Testis (tissue), 2 donors: ENCODE measurements at regions not wholly inside any gene's neighbourhood (a gene's known extent, or its start where the extent isn't known, plus 50 kb on each side); places are given as distances from the start of the nearest gene placed in this dataset.

Experiments
- DNase-seq: peaks from one replicate; pipeline ENCODE4 v3.0.0-alpha.2; 2019
- H3K27ac ChIP-seq, 2 donors: fragments of 200-600 bp; sonication (generic); one replicate each; pipeline ENCODE4 v1.5.1; 2019
- H3K27me3 ChIP-seq: fragments of 200-600 bp; sonication (generic); one replicate; pipeline ENCODE4 v1.5.1; 2019
- H3K36me3 ChIP-seq: fragments of 200-600 bp; sonication (generic); one replicate; pipeline ENCODE4 v1.5.1; 2017; ENCODE audit warnings: low read depth; ENCODE audit errors: missing control alignments
- H3K4me1 ChIP-seq: fragments of 200-600 bp; sonication (generic); one replicate; pipeline ENCODE4 v1.5.1; 2019
- H3K4me3 ChIP-seq, 2 donors: fragments of 200-600 bp; sonication (generic); one replicate each; pipeline ENCODE4 v1.5.1; 2017 to 2019
- H3K9me3 ChIP-seq: fragments of 200-600 bp; sonication (generic); one replicate; pipeline ENCODE4 v1.5.1; 2017
- POLR2A ChIP-seq: fragments of 450-650 bp; IDR thresholded peaks from one replicate; pipeline ENCODE4 v1.6.1; 2017; ENCODE audit warnings: antibody characterized with exemption, mild to moderate bottlenecking, moderate library complexity
- WGBS, 2 donors: methylation state at CpG; one replicate each; pipeline ENCODE4 v1.1.5; 2018; 5-methylcytosine and 5-hydroxymethylcytosine counted together
- intact Hi-C: fragments of 100-400 bp; cut with DNase I; formaldehyde crosslinking; loops from one replicate; pipeline ENCODE4 v1.15.1; 2023; ENCODE audit warnings: low total_unique reads
- TF ChIP-seq, protein P1 (sequence below), 3 experiments: fragments of 450-650 bp in 2 of 3; fragments of 200-600 bp in 1 of 3; sonication (generic) in 1 of 3; IDR thresholded peaks; one replicate each; pipeline ENCODE4 v1.5.1; 2016 to 2019; ENCODE audit warnings: antibody characterized with exemption in 3 of 3, mild to moderate bottlenecking in 2 of 3, moderate library complexity in 1 of 3

DNA sequence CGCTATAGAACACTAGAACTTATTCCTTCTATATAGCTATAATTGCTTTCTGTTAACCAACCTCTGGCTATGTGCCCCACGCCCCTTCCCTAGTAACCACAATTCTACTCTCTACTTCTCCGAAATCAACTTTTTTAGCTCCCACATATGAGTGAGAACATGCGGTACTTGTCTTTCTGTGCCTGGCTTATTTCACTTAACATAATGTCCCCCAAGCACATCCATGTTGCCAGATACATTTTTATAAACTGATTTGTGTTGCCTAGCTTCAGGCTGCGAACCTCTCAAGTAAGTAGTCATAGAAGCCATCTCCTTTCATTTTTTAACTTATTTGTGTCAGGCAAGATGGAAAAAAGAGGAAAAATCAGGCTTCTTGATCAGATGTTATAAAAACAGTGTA lies 249.5 kb downstream of the TMEM167A start:
- WGBS, 2 donors = 63 to 69% methylated on average over 5 of the region's 5 CpGs
- TF ChIP-seq, protein P1, sequence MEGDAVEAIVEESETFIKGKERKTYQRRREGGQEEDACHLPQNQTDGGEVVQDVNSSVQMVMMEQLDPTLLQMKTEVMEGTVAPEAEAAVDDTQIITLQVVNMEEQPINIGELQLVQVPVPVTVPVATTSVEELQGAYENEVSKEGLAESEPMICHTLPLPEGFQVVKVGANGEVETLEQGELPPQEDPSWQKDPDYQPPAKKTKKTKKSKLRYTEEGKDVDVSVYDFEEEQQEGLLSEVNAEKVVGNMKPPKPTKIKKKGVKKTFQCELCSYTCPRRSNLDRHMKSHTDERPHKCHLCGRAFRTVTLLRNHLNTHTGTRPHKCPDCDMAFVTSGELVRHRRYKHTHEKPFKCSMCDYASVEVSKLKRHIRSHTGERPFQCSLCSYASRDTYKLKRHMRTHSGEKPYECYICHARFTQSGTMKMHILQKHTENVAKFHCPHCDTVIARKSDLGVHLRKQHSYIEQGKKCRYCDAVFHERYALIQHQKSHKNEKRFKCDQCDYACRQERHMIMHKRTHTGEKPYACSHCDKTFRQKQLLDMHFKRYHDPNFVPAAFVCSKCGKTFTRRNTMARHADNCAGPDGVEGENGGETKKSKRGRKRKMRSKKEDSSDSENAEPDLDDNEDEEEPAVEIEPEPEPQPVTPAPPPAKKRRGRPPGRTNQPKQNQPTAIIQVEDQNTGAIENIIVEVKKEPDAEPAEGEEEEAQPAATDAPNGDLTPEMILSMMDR (IDR thresholded peaks at IDR 0.05) = no peak
- TF ChIP-seq POLR2A = no peak
- Histone ChIP-seq H3K36me3 (no peaks in the 10 kb centered on the region), H3K9me3 (no peaks in the 10 kb centered on the region), H3K27me3 (no peaks in the 10 kb centered on the region), H3K27ac (no peak overlapping the region), H3K4me3 (no peak overlapping the region), H3K4me1 (no peaks in the 10 kb centered on the region)
- intact Hi-C loops = no loop called here
- DNase-seq = no peak

DNA sequence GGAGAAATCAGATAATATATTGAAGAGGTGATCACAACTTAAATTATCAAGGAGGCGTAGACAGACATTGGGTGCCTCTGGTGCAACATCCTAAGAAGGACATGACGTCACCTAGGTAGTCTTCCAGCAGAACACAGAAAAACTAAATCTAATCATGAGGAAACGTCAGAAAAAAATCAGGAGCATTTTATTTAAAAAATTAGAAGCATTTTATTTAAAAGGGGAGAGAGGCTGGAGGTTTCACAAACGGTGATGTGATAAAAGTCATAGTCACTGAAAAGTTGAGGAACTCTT lies 254.6 kb downstream of the TMEM167A start:
- intact Hi-C loops = no loop called here
- no peak overlapping the region for H3K27ac ChIP-seq
- no peaks in the 10 kb centered on the region for H3K36me3 ChIP-seq
- no peaks in the 10 kb centered on the region for H3K9me3 ChIP-seq
- 80 to 89% methylated on average over 4 of the region's 4 CpGs for WGBS, 2 donors
- TF ChIP-seq, protein P1 (IDR thresholded peaks at IDR 0.05) = no peak
- TF ChIP-seq POLR2A = no peak
- DNase-seq = no peak
- H3K27me3 ChIP-seq = no peaks in the 10 kb centered on the region
- no peak overlapping the region for H3K4me3 ChIP-seq
- no peaks in the 10 kb centered on the region for H3K4me1 ChIP-seq

DNA sequence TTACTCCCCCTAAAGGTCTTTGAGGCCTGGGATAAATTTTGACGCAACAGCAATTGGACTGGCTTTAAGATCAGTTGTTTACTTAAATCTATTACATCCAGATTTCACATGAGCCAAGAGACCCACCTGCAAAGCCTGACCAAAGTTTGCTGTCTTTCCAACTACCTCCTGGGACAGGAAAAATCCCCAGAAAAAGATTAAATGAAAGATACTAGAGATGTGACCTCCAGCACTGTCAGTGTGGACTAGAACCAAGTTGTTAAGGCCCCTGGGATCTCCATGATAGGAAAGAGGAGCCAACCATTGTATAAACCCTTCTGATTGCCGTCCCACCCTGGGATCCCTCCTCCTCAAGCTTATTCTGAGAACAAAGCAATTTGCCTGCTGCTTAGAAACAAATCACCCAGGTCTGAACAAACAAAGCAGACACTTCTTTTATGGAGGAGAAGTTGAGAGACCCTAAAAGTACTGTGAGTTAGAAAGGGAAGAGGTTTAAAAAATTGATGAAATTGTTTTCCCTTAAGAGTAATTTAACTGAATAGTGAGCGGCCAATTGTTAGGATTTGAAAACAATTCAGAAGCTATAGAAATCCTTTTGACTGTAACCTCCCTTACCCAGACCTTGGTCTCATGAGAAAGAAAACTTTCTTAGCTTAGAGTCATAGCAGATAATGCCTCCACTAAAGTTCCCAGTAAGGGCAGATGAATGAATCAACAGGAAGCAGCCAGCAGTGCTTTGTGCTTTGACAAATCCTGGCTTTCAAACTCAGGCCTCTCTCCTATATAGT lies 255.2 kb downstream of the TMEM167A start:
- Histone ChIP-seq H3K4me1 (no peaks in the 10 kb centered on the region), H3K4me3 (no peak overlapping the region), H3K27ac (no peak overlapping the region), H3K27me3 (no peaks in the 10 kb centered on the region), H3K36me3 (no peaks in the 10 kb centered on the region), H3K9me3 (no peaks in the 10 kb centered on the region)
- intact Hi-C loops = no loop called here
- no peak for TF ChIP-seq POLR2A
- TF ChIP-seq, protein P1 (IDR thresholded peaks at IDR 0.05) = no peak
- no peak for DNase-seq
- WGBS, 2 donors = 73 to 82% methylated on average over 3 of the region's 3 CpGs

DNA sequence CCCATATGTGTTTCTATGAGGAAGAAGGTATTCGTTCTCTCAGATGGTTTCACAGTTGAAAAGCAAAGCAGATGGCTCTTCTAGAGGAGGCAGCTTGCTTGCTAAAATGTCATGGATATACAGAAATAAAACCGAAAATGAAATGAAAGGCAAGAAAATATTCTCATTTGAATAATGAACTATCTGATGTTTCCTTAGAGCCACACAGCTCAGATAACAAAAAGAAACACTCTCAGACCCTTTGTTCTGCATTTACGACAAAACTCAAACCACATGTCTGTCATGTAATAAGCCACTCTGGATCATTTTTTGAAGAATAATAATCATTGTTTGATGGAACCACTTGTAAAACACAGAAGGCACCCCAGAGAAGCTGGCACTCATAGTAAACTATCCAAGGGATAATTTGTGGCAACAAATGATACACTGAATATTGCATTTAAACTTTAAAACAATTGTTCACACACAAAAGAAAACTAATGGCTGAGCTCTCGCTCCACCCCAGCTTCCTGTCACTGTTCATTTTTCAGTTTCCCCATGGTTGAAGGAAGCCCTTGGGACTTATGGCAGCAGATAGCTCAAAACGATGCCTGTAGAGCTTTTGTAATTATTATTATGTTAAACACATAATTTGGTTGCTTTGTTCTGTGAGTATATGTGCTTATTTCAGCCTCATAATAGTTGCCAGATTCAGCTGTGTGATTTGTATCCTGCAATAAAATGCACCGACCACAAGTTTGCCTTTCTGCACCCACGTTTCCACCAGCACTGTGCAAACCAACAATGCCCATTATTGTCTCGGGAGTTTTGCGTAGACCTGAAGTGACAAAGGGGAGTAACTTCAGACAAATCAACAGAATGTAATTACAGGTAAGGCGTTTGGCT lies 256.0 kb downstream of the TMEM167A start:
- H3K27ac ChIP-seq = no peak overlapping the region
- no peak for DNase-seq
- no peak overlapping the region for H3K4me3 ChIP-seq
- no peaks in the 10 kb centered on the region for H3K36me3 ChIP-seq
- 79 to 81% methylated on average over 10 of the region's 10 CpGs for WGBS, 2 donors
- no peaks in the 10 kb centered on the region for H3K27me3 ChIP-seq
- intact Hi-C loops = no loop called here
- H3K9me3 ChIP-seq = no peaks in the 10 kb centered on the region
- H3K4me1 ChIP-seq = no peaks in the 10 kb centered on the region
- TF ChIP-seq, protein P1 (IDR thresholded peaks at IDR 0.05) = no peak
- no peak for TF ChIP-seq POLR2A
